T-helper 9 cell (primary cell): ENCODE measurements at regions not wholly inside any gene's neighbourhood (a gene's known extent, or its start where the extent isn't known, plus 50 kb on each side); places are given as distances from the start of the nearest gene placed in this dataset.
"Not testable (repeated sequence)": the region's sequence is repeated elsewhere in the genome, so short reads cannot be mapped to it uniquely, and the experiment has no call there.

Experiments
- DNase-seq: peaks from one replicate; pipeline ENCODE4 v3.0.0-alpha.2; 2020

- no peak for DNase-seq
Measured at GRCh38 chr22:25420471-25420924, 144.0 kb upstream of the GRK3 start.

GRCh38 chr22:25420925-25421904 lies 143.3 kb upstream of the GRK3 start:
- no peak for DNase-seq

- not testable (repeated sequence) for DNase-seq
Measured at GRCh38 chr22:25426530-25427308, 137.8 kb upstream of the GRK3 start.

GRCh38 chr22:25431637-25432342 lies 132.7 kb upstream of the GRK3 start:
- DNase-seq, result not testable (repeated sequence)

GRCh38 chr22:25433381-25433970 lies 131.0 kb upstream of the GRK3 start:
- not testable (repeated sequence) for DNase-seq

- DNase-seq, result no peak
Measured at GRCh38 chr22:25437414-25438160, 126.9 kb upstream of the GRK3 start.

- no peak for DNase-seq
Measured at GRCh38 chr22:25447067-25447685, 117.3 kb upstream of the GRK3 start.

GRCh38 chr22:25447686-25448434 lies 116.6 kb upstream of the GRK3 start:
- DNase-seq, result peak; percentile 83

GRCh38 chr22:25448435-25449051 lies 115.9 kb upstream of the GRK3 start:
- peak; percentile 3 for DNase-seq

GRCh38 chr22:25449781-25450317 lies 114.6 kb upstream of the GRK3 start:
- DNase-seq, result no peak

- no peak for DNase-seq
Measured at GRCh38 chr22:25451480-25452114, 112.9 kb upstream of the GRK3 start.

- DNase-seq, result no peak
Measured at GRCh38 chr22:25452116-25452700, 112.3 kb upstream of the GRK3 start.

- DNase-seq, result no peak
Measured at GRCh38 chr22:25453058-25453457, 111.4 kb upstream of the GRK3 start.

- no peak for DNase-seq
Measured at GRCh38 chr22:25453557-25453956, 110.9 kb upstream of the GRK3 start.

GRCh38 chr22:25456300-25457043 lies 108.0 kb upstream of the GRK3 start:
- DNase-seq, result not testable (repeated sequence)

GRCh38 chr22:25458631-25459030 lies 105.8 kb upstream of the GRK3 start:
- DNase-seq, result not testable (repeated sequence)

- DNase-seq, result not testable (repeated sequence)
Measured at GRCh38 chr22:25460682-25461081, 103.8 kb upstream of the GRK3 start.

GRCh38 chr22:25461301-25461700 lies 103.2 kb upstream of the GRK3 start:
- DNase-seq, result no peak
